Medulla oblongata (tissue), 1 donor: ENCODE measurements at regions not wholly inside any gene's neighbourhood (a gene's known extent, or its start where the extent isn't known, plus 50 kb on each side); places are given as distances from the start of the nearest gene placed in this dataset.

ENCODE experiments used
- DNase-seq: peaks from one replicate; pipeline ENCODE4 v3.0.0-alpha.2; 2015; ENCODE audit errors: extremely low spot score

DNA sequence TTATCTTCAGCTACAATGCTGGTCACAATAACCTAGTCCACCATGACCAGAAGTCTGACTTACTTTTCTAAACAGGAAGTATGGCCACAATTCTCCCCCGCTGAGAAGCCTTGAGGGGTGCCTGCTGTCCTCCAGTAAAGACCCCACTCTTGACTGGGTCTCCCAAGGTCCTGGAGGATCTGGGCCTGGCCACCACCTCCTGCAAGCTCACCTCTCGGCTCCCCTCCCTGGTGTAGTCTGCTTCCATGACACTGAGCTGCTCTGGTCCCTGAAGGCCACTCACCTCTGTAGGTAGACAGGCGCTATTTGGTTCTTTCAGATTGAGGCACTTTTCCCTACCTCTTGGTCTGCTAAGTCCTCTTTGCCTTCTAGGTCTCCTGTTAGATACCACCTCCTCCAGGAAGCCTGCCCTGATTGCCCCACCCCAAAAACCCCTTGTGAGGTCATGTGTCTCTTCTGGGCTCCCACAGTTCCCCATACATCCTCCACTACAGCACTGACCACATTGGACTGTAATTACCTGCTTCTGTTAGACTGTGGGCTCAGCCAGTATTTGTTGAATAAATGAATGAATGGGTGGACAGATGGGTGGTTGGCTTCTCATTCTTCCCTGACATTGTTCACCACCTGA lies 62.6 kb upstream of the IER5L start:
- no peak for DNase-seq

DNA sequence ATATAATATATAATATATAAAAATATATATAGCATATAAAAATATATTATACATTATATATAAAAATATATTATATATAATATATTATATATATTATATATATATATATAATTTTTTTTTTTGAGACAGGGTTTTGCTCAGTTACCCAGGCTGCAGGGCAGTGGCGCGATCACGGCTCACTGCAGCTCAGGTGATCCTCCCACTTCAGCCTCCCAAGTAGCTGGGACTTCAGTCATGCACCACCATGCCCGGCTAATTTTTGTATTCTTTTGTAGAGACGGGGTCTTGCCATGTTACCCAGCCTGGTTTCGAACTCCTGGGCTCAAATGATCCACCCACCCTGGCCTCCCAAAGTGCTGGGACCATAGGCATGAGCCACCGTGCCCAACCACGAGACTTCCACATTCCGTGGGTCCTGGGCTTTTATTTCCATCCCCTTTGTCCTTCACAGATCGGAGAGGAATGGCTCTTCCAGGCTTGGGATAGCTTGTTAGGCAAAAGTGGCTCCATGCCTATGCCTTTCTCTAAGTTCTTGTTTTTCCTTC lies 62.0 kb upstream of the IER5L start:
- DNase-seq: no peak

DNA sequence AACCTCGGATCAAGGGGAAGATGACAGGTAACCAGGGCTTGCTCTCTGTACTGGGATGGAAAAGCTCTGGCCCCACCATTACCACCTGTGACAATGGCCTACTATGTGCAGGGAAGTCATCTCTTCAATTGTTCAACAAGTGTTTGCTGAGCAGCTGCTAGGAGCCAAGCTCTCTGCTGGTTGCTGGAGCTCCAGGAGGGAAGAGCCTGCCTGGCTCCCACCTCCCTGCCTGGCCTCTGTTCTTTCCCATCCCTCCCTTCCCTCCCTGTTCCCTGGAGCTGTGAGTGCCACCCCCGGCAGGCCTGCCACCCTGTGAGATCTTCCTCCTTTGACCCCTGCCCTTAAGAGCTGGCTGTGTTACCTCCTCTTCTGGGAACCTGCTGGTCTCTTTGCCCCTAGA lies 59.7 kb upstream of the IER5L start:
- no peak for DNase-seq

DNA sequence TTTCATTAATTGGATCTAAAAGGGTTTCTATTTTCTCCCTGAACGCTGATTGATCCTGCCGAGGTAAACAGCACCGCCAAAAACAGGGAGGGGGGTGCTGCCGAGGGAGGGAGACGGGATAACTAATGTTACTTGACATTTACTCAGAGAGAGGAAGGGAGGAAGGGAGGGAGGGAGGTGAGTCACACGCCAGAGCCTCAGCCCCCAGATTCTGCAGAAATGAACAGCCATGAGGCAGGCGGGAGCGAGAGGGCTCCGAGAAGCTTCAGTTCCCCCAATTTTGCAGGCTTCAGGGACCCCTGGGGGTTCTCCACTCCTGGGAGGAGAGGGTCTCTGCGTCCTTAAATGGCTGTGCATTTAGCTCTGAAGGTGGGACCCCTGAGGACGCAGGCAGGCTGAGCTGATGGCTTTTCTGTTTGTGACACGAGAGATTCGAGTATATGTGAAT lies 59.1 kb upstream of the IER5L start:
- DNase-seq: no peak

DNA sequence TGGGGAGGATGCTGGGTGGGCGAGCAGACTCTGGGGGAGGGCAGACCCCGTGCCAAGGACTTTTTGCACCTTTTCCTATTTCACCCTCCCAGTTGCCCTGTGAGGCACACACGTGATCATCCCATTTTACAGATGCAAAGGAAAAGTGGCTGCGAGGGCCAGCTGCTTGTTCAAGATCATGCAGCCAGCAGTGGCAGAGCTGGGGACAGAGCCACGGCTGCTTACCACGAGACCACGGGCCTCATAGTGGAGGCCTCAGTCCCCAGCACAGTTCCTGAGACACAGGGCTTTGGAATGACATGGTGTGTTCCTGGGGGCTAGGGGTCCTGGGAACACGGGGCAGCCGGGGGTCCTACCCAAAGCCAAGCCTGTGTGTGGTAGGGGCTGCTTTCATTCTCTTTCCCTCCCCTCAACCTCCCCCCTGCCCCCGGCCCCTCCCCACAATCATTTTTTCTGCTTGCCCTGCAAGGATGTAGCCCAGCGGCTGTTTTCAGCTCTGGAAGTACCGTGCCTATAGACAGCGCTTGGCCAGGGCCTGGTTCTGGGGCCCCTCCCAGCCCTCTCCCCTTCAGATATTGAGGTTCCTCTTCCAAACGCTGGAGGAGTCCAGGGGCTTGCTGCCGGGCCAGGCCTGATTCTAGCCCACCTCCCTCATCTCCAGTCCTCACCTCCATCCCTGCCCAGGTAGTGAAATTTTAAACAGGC lies 58.5 kb upstream of the IER5L start:
- DNase-seq: no peak

DNA sequence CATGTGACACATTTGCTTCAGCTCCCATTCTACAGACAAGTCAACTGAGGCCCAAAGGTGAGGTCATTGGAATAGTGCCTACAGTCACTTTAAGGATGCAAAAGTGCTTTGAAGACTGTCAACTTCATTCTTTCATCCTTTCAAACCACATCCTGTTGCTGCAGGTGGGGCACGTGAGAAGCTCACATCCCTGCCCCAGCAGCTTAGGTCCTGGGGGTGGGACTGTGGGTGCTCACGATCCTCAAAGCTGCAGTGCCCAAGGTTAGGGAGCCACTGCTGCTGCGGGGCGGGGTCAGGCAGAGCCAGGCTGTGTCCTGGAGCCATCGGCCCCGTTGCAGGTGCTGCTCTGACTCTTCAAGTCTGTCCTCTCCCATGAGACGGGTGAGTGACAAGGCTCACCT lies 57.9 kb upstream of the IER5L start:
- no peak for DNase-seq

DNA sequence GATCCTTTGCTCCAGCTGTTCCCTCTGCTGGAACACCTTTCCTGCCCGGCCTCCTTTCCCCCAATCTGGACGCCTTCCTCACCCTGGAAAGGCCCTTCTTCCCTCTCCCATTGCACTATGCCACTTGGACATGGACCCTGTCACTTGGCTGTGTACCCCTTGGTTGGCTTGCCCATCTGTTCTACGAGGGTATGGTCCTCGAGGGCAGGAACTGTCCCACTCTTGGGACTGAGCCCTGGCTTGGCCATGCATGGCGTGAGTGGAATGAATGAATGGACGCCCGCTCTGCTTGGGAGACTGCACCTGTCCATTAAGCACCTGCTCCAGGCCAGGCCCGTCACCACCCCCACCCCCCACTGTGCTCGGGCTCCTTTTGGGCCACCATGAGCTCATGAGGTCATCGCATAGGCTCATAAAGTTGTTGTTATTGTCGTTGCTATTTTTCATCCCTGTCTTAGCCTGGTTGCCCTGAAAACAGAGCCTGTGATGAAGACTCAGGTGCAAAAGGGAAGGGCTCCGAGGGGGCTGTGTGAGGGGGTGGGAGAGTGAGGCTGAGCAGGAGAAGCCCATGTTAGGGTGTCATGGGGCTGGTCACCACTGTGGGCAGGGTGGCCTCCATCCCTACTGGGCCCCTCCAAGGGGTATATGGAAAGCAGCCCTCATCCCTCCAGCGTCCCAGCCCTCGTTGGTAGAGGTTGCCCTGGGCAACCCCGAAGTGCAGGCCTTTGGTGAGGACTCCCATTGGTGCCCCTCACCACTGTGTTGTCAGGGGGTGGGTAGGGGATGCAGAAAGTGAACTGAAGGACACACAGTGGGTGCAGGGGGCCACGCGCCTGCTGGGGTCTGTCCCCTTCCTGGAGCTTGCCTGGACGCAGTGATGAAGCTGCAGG lies 57.2 kb upstream of the IER5L start:
- no peak for DNase-seq

DNA sequence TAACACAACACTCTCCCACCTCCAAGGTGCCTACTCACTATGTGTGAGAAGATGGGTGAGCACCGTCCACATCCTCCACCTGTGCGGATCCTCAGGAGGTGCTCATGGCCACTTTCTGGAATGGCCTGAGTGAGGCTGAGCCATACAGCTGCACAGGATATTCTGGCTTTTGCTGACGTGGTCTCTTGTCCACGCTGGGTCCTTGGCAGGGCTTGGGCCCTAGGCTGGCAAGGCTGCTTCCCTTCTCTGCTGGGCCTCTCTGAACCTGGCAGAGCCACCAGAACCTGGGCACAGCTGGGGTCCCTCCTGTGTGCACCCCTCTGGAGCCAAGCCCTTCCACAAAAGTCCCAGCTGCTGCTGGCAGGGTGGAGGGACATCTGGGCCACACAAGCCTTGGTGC lies 56.4 kb upstream of the IER5L start:
- DNase-seq: no peak

DNA sequence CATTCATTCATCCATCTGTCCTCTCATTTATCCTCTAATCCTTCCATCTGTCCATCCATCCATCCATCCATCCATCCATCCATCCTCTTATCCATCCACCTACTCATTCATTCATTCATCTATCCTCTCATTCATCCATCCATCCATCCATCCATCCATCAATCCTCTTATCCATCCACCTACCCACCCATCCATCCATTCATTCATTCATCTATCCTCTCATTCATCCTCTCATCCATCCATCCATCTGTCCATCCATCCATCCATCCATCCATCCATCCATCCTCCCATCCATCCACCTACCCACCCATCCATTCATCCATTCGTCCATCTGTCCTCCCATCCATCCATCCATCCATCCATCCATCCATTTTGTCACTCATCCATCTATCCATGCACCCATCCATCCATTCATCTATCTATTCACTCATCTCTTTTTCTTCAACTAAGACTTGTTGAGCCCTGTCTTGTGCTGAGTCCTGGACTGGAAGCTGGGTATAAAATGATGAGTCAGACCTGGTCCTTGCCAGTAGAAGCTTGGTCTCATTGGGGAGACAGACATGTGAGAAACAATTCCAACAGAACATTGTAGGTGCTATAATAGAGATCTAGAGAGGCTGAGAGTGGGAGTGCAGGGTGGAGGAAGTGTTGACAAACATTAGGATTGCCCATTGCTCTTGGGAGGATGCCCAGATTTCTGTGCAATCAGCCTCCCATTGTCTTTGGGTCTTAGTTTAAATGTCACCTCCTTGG lies 55.0 kb upstream of the IER5L start:
- DNase-seq: no peak

DNA sequence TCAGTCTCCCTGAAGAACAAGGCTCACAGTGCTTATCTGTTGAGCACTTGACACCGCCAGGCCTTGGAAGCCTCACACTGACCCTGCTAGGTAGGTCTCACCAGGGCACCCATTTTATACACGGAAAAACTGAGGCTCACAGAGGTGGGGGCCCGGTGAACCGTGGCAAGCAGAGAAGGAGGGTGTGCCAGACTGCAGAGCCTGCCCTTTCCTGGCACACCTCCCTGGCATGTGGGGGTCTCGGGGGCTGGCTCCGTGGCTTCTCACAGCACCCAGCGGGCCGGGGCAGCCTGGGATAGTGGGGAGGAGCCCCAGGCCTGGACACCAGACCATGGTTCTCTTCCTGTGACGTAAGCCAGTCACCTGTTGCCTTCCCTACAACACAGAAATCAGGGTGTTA lies 53.7 kb upstream of the IER5L start:
- DNase-seq: no peak

DNA sequence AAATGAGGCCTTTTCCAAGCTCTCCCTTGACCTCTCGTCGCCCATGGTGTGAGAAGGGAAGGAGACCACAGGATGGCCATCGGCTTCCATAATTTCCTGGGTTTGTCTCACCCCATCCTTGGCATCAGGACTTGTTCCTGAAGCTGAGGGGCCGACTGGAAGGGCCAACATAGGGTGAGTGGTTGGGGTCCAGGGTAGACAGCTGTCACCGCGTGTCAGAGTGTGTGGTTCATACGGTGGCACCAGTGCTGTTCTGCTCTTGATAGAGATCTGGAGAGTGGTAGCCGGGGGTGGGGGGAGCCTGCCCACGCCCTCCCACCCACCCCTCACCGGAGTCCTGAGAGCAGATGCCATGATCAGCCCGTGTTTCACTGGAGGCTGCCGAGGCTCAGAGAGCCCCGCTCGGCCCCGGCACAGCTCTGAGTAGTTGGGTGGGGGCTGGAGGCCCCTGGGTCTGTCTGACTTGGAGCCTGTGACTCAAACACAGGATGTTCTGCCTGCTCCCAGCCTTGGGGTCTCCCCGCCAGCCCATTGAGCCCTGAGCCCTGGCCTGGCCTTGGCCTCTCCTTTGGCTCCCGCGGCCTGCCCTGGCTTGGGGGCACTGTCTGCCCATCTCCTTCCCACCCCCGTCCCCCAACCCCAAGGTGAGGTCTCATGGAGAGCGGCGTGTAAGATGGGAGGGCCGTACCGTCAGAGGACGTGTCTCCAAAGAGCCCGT lies 53.1 kb upstream of the IER5L start:
- DNase-seq: no peak

DNA sequence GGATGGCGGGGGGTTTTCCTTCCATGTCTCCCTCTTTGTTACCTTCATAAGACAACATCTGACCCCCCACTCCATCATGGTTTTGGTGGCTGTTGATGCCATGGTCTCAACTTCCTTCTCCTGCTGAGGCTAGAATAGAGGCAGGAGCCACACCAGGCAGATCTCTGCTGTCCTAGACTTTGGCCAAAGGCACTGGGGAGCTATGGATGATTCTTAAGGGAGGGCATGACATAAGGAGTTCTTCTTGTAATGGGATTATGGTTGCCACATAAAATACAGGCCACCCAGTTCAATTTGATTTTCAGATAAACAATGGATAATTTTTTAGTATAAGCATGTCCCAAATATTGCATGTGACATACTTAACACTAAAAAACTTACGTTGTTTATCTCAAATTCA lies 52.2 kb upstream of the IER5L start:
- no peak for DNase-seq
